ENCODE measurements at regions not wholly inside any gene's neighbourhood (a gene's known extent, or its start where the extent isn't known, plus 50 kb on each side); places are given as distances from the start of the nearest gene placed in this dataset.

DNA sequence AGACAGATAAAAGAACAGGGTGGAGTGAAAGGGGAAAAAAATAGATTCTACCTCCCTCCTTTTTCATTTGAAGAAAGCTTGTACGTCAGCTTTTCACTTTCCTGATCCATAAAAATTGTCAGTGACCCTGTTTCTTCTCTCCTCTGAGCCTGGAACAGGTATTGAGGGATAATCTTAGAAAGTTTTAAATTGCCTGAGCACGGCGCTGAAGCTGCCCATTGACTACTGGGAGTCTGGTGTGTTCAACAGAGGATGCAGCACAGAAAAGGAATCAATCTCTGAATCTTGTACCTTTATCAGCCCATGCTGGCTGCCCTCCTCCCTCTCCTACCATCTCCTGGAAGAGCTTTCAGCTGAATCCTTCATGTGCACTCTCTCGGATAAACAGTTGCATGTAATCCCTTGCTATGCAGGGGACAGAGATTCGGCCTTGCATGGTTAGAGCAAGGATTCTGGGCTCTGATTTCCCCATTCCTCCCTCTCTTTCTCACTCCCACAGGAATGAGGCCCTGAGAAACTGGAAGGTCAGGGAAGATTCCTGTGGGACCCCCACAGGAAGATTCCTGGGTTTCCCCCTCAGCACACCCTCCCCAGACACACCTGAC, 162.4 kb upstream of the SYN3 start (continued):
- TF ChIP-seq REST (IDR thresholded peaks at IDR 0.05; ENCODE audit: low read depth) (no peak), SIN3A (IDR thresholded peaks at IDR 0.05; ENCODE audit: low read depth) (no peak), POLR2A (IDR thresholded peaks at IDR 0.05; ENCODE audit: borderline replicate concordance, extremely low read depth, insufficient read depth, insufficient read length) (no peak)

DNA sequence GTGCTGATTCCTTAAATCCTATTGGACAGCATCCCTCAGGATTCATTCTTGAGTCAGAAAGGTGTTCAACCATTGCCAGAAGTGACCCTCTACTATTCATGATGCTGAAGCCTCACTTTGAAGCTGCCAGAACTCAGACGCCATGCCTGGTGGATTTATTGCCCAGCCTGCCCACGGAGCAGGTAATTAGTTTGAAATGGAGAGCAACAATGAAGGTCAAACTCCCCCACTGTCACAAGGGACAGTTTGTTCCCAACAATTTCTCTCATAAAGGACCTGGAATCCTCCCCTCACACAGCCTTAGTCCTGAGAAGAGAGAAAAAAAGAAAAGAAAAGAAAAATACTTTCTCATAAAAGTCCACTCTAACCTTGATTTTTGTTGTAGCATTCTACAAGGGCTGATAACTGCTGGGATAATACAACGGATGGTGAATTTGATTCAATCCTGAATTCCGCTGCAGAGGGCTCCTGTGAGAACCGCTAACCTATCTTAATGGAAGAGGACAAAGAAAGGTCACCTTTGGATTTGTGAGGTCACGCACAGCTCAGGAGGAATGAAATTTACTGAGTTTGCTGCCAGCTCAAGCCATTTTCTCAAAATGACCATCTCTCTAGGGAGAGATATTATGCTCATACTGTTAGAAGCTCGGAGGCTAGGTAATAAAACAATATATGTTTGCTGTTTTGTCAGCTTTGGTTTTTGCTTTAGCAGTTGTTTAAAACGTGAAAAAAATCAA, 161.6 kb upstream of the SYN3 start:
- Histone ChIP-seq H3K4me1 (ENCODE audit: control insufficient read depth in 1 of 2, insufficient read depth in 2 of 2, low read length in 2 of 2) (no peaks in the 10 kb centered on the region), H4K20me1 (ENCODE audit: insufficient read depth) (no peaks in the 10 kb centered on the region), H3K4me2 (ENCODE audit: low read length) (no peak overlapping the region), H3K9me2 (ENCODE audit: insufficient read depth) (no peaks in the 10 kb centered on the region), H2AFZ (ENCODE audit: low read depth, low read length, poor library complexity, severe bottlenecking) (no peak overlapping the region), H3K4me3 (replicated peaks in 1 of 2; ENCODE audit: low read depth in 1 of 2, low read length in 2 of 2) (no peak overlapping the region), H3K9me3 (ENCODE audit: control insufficient read depth in 1 of 2, insufficient read depth in 1 of 2, low read depth in 1 of 2, low read length in 2 of 2) (peaks cover 0 to 11% of the 10 kb centered on the region in 2 experiments; a peak in 1 of 4 replicates), H3K9ac (ENCODE audit: low read length) (no peak overlapping the region), H3K36me3 (ENCODE audit: control insufficient read depth in 1 of 2, insufficient read depth in 2 of 2, low read length in 2 of 2) (no peaks in the 10 kb centered on the region), H3K27me3 (ENCODE audit: insufficient read depth, low read length) (no peaks in the 10 kb centered on the region), H3K79me2 (ENCODE audit: insufficient read depth, low read length) (no peaks in the 10 kb centered on the region), H3K27ac (ENCODE audit: low read depth, low read length) (no peak overlapping the region)
- POLR2A ChIA-PET, result no interaction called here
- TF ChIP-seq ZNF274 (IDR thresholded peaks at IDR 0.05; ENCODE audit: low read depth, low read length) (no peak), EGR1 (IDR thresholded peaks at IDR 0.05; ENCODE audit: low read depth) (no peak), SIN3A (IDR thresholded peaks at IDR 0.05; ENCODE audit: low read depth) (no peak), TCF7L2 (IDR thresholded peaks at IDR 0.05; ENCODE audit: borderline replicate concordance, extremely low read depth, insufficient read depth, insufficient read length) (no peak), SP1 (IDR thresholded peaks at IDR 0.05; ENCODE audit: low read depth) (no peak)
- TF ChIP-seq, protein P1, sequence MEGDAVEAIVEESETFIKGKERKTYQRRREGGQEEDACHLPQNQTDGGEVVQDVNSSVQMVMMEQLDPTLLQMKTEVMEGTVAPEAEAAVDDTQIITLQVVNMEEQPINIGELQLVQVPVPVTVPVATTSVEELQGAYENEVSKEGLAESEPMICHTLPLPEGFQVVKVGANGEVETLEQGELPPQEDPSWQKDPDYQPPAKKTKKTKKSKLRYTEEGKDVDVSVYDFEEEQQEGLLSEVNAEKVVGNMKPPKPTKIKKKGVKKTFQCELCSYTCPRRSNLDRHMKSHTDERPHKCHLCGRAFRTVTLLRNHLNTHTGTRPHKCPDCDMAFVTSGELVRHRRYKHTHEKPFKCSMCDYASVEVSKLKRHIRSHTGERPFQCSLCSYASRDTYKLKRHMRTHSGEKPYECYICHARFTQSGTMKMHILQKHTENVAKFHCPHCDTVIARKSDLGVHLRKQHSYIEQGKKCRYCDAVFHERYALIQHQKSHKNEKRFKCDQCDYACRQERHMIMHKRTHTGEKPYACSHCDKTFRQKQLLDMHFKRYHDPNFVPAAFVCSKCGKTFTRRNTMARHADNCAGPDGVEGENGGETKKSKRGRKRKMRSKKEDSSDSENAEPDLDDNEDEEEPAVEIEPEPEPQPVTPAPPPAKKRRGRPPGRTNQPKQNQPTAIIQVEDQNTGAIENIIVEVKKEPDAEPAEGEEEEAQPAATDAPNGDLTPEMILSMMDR (IDR thresholded peaks at IDR 0.05 in 2 of 3, conservative IDR thresholded peaks at IDR 0.05 in 1 of 3; ENCODE audit: borderline replicate concordance in 1 of 3, insufficient read depth in 1 of 3, low read depth in 2 of 3, low read length in 2 of 3), result no peak
- TF ChIP-seq, protein P2, sequence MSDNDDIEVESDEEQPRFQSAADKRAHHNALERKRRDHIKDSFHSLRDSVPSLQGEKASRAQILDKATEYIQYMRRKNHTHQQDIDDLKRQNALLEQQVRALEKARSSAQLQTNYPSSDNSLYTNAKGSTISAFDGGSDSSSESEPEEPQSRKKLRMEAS (IDR thresholded peaks at IDR 0.05), result no peak
- ATAC-seq (no peak), DNase-seq (ENCODE audit: low read depth, low spot score) (no peak)
- no TSS peak for BruUV-seq (replicated peaks)
- CTCF ChIA-PET, result no interaction called here
- RAD21 ChIA-PET (ENCODE audit: low non-redundant PET in 1 of 2, low total read pairs in 2 of 2, uncharacterized antibody in 2 of 2, unreplicated experiment in 2 of 2), result no interaction called here
- intact Hi-C loops (cut with micrococcal nuclease), result no loop called here
